Astrocyte (in vitro differentiated cells and primary cell): ENCODE measurements at regions not wholly inside any gene's neighbourhood (a gene's known extent, or its start where the extent isn't known, plus 50 kb on each side); places are given as distances from the start of the nearest gene placed in this dataset.

Experiments
- DNase-seq: peaks from one replicate; pipeline ENCODE4 v3.0.0-alpha.2; 2010; ENCODE audit warnings: low read depth
- FAIRE-seq: peaks from 2 replicates; lab custom pipeline; 2011; peaks lifted over from hg19 to GRCh38; lab: Jason Lieb, UNC
- H2AFZ ChIP-seq: 2 replicates; pipeline ENCODE4 v1.6.0; 2012; ENCODE audit warnings: low read depth, low read length, inconsistent platforms
- H3K27ac ChIP-seq: 2 replicates; pipeline ENCODE4 v1.5.1; 2011; ENCODE audit warnings: low read depth, low read length, inconsistent platforms
- H3K27me3 ChIP-seq: 2 replicates; pipeline ENCODE4 v1.6.0; 2011; ENCODE audit warnings: low read length, inconsistent platforms; ENCODE audit not compliant: insufficient read depth
- H3K36me3 ChIP-seq: 2 replicates; pipeline ENCODE4 v1.5.1; 2011; ENCODE audit warnings: low read length, inconsistent platforms; ENCODE audit not compliant: insufficient read depth
- H3K4me1 ChIP-seq: 2 replicates; pipeline ENCODE4 v1.5.1; 2011; ENCODE audit warnings: low read length, inconsistent platforms; ENCODE audit not compliant: insufficient read depth
- H3K4me2 ChIP-seq: 2 replicates; pipeline ENCODE4 v1.6.0; 2012; ENCODE audit warnings: low read length, inconsistent platforms
- H3K4me3 ChIP-seq: 2 replicates; pipeline ENCODE4 v1.5.1; 2011; ENCODE audit warnings: low read depth, mild to moderate bottlenecking, low read length, inconsistent platforms; ENCODE audit not compliant: insufficient read depth
- H3K79me2 ChIP-seq: 2 replicates; pipeline ENCODE4 v1.6.0; 2012; ENCODE audit warnings: mild to moderate bottlenecking, low read length, inconsistent platforms; ENCODE audit not compliant: insufficient read depth
- H3K9ac ChIP-seq: 2 replicates; pipeline ENCODE4 v1.6.0; 2012; ENCODE audit warnings: mild to moderate bottlenecking, low read length, inconsistent platforms
- H3K9me3 ChIP-seq: 2 replicates; pipeline ENCODE4 v1.5.1; 2012; ENCODE audit warnings: low read depth, mild to moderate bottlenecking, low read length, inconsistent platforms; ENCODE audit not compliant: insufficient read depth
- H4K20me1 ChIP-seq: 2 replicates; pipeline ENCODE4 v1.6.0; 2012; ENCODE audit warnings: low read length, inconsistent platforms; ENCODE audit not compliant: insufficient read depth
- H3K27ac Mint-ChIP-seq: one replicate; pipeline ENCODE4 v1.8.0; 2021; ENCODE audit warnings: mild to moderate bottlenecking, mixed read lengths; ENCODE audit not compliant: unreplicated experiment
- H3K27me3 Mint-ChIP-seq: one replicate; pipeline ENCODE4 v1.8.0; 2021; ENCODE audit warnings: low read depth, mixed read lengths; ENCODE audit not compliant: unreplicated experiment
- H3K36me3 Mint-ChIP-seq: one replicate; pipeline ENCODE4 v1.8.0; 2021; ENCODE audit warnings: low read depth, mixed read lengths; ENCODE audit not compliant: unreplicated experiment
- H3K4me1 Mint-ChIP-seq: one replicate; pipeline ENCODE4 v1.8.0; 2021; ENCODE audit warnings: low read depth, mixed read lengths; ENCODE audit not compliant: unreplicated experiment
- H3K4me3 Mint-ChIP-seq: one replicate; pipeline ENCODE4 v1.8.0; 2021; ENCODE audit warnings: mild to moderate bottlenecking, moderate library complexity, mixed read lengths; ENCODE audit not compliant: unreplicated experiment
- H3K9me3 Mint-ChIP-seq: one replicate; pipeline ENCODE4 v1.8.0; 2021; ENCODE audit warnings: mild to moderate bottlenecking, mixed read lengths; ENCODE audit not compliant: unreplicated experiment
- EZH2 ChIP-seq: IDR thresholded peaks from 2 replicates; pipeline ENCODE4 v1.6.1; 2012; ENCODE audit warnings: mild to moderate bottlenecking, low read length, inconsistent platforms; ENCODE audit not compliant: insufficient read depth
- TF ChIP-seq, protein P1 (sequence below): IDR thresholded peaks from 2 replicates; pipeline ENCODE4 v1.5.1; 2011; ENCODE audit warnings: low read depth, mild to moderate bottlenecking, inconsistent platforms, low read length, moderate library complexity; ENCODE audit not compliant: insufficient read depth

DNA sequence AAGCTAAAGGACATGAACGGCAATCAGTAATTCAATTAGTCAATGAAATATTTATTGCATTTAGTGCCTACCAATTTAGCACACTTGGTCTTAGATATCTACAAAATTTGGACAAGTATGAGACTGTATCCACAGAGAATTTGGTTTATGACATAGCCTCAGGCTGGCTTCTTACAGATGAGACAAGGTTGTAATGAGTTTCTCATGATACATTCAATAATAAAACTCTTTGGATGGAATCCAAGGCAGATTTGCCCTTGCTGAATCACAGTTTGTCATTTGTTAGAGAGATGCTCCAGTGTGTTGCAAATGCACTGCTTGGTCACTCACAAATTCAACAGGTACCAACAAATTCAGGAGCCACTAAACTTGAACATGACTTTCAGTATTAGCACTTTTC, 162.5 kb downstream of the GPR37 start:
- Histone ChIP-seq H3K27me3 (no peaks in the 10 kb centered on the region), H3K27ac (no peak overlapping the region), H4K20me1 (no peaks in the 10 kb centered on the region), H3K4me3 (no peak overlapping the region), H3K4me1 (no peaks in the 10 kb centered on the region), H3K9ac (no peak overlapping the region), H3K9me3 (no peaks in the 10 kb centered on the region), H3K36me3 (no peaks in the 10 kb centered on the region), H3K79me2 (no peaks in the 10 kb centered on the region), H3K4me2 (no peak overlapping the region), H2AFZ (no peak overlapping the region)
- no peak for DNase-seq
- Mint-ChIP-seq H3K27me3 (no peaks in the 10 kb centered on the region), H3K4me1 (no peaks in the 10 kb centered on the region), H3K36me3 (no peaks in the 10 kb centered on the region), H3K4me3 (no peak overlapping the region), H3K27ac (no peak overlapping the region), H3K9me3 (no peaks in the 10 kb centered on the region)
- no peak for TF ChIP-seq EZH2
- TF ChIP-seq, protein P1, sequence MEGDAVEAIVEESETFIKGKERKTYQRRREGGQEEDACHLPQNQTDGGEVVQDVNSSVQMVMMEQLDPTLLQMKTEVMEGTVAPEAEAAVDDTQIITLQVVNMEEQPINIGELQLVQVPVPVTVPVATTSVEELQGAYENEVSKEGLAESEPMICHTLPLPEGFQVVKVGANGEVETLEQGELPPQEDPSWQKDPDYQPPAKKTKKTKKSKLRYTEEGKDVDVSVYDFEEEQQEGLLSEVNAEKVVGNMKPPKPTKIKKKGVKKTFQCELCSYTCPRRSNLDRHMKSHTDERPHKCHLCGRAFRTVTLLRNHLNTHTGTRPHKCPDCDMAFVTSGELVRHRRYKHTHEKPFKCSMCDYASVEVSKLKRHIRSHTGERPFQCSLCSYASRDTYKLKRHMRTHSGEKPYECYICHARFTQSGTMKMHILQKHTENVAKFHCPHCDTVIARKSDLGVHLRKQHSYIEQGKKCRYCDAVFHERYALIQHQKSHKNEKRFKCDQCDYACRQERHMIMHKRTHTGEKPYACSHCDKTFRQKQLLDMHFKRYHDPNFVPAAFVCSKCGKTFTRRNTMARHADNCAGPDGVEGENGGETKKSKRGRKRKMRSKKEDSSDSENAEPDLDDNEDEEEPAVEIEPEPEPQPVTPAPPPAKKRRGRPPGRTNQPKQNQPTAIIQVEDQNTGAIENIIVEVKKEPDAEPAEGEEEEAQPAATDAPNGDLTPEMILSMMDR = no peak
- FAIRE-seq = no peak

GRCh38 chr7:124597509-124597908, 168.1 kb downstream of the GPR37 start:
- H3K9me3 ChIP-seq = no peaks in the 10 kb centered on the region
- no peaks in the 10 kb centered on the region for H3K27me3 Mint-ChIP-seq

GRCh38 chr7:124596881-124597280, 168.7 kb downstream of the GPR37 start:
- Histone ChIP-seq H3K36me3 (no peaks in the 10 kb centered on the region), H3K4me3 (no peak overlapping the region), H3K4me1 (no peaks in the 10 kb centered on the region), H3K27ac (no peak overlapping the region), H3K9ac (no peak overlapping the region), H4K20me1 (no peaks in the 10 kb centered on the region), H3K9me3 (no peaks in the 10 kb centered on the region), H3K27me3 (no peaks in the 10 kb centered on the region), H3K79me2 (no peaks in the 10 kb centered on the region), H3K4me2 (no peak overlapping the region), H2AFZ (no peak overlapping the region)
- DNase-seq (no peak), FAIRE-seq (no peak)
- Mint-ChIP-seq H3K27ac (no peak overlapping the region), H3K9me3 (no peaks in the 10 kb centered on the region), H3K36me3 (no peaks in the 10 kb centered on the region), H3K27me3 (no peaks in the 10 kb centered on the region), H3K4me3 (no peak overlapping the region), H3K4me1 (no peaks in the 10 kb centered on the region)
- TF ChIP-seq, protein P1 = no peak
- no peak for TF ChIP-seq EZH2

More at GRCh38 chr7:124597509-124597908, 168.1 kb downstream of the GPR37 start:
- FAIRE-seq = no peak
- H3K36me3 Mint-ChIP-seq = no peaks in the 10 kb centered on the region
- no peak overlapping the region for H3K27ac Mint-ChIP-seq
- Histone ChIP-seq H4K20me1 (no peaks in the 10 kb centered on the region), H3K4me3 (no peak overlapping the region), H3K79me2 (no peaks in the 10 kb centered on the region), H3K4me2 (no peak overlapping the region), H3K9ac (no peak overlapping the region), H2AFZ (no peak overlapping the region), H3K27ac (no peak overlapping the region), H3K36me3 (no peaks in the 10 kb centered on the region), H3K27me3 (no peaks in the 10 kb centered on the region), H3K4me1 (no peaks in the 10 kb centered on the region)
- TF ChIP-seq, protein P1 = no peak
- no peak for TF ChIP-seq EZH2
- H3K4me1 Mint-ChIP-seq = no peaks in the 10 kb centered on the region
- H3K9me3 Mint-ChIP-seq = no peaks in the 10 kb centered on the region
- no peak overlapping the region for H3K4me3 Mint-ChIP-seq
- DNase-seq = no peak
